Choroid plexus epithelial cell (primary cell): ENCODE measurements at regions not wholly inside any gene's neighbourhood (a gene's known extent, or its start where the extent isn't known, plus 50 kb on each side); places are given as distances from the start of the nearest gene placed in this dataset.
A peak's percentile ranks its signal among the peaks of the same experiment; 100 is the strongest.

Experiments used
- DNase-seq: peaks from one replicate; pipeline ENCODE4 v3.0.0-alpha.2; 2010; ENCODE audit warnings: low read depth
- H3K4me3 ChIP-seq: 2 replicates; pipeline ENCODE4 v1.5.1; 2011; ENCODE audit warnings: low read depth, mild to moderate bottlenecking, control low read depth, low read length, moderate library complexity
- CTCF ChIP-seq: conservative IDR thresholded peaks from 2 replicates; pipeline ENCODE4 v1.5.1; 2011; ENCODE audit warnings: low read depth, mild to moderate bottlenecking, control low read depth, inconsistent platforms, low read length, moderate library complexity

GRCh38 chr9:124191691-124192395 lies 65.9 kb upstream of the NEK6 start:
- H3K4me3 ChIP-seq: no peak overlapping the region
- no peak for DNase-seq
- no peak for TF ChIP-seq CTCF

GRCh38 chr9:124196814-124197176 lies 61.0 kb upstream of the NEK6 start:
- no peak for DNase-seq
- TF ChIP-seq CTCF: no peak
- no peak overlapping the region for H3K4me3 ChIP-seq

- TF ChIP-seq CTCF: no peak
- H3K4me3 ChIP-seq: no peak overlapping the region
- DNase-seq: no peak
Observed at GRCh38 chr9:124197177-124198095, 60.3 kb upstream of the NEK6 start.

GRCh38 chr9:124198331-124198730 lies 59.4 kb upstream of the NEK6 start:
- TF ChIP-seq CTCF: no peak
- DNase-seq: no peak

GRCh38 chr9:124198948-124199347 lies 58.8 kb upstream of the NEK6 start:
- no peak for DNase-seq
- H3K4me3 ChIP-seq: no peak overlapping the region
- no peak for TF ChIP-seq CTCF

More at GRCh38 chr9:124198331-124198730, 59.4 kb upstream of the NEK6 start:
- no peak overlapping the region for H3K4me3 ChIP-seq

- no peak for TF ChIP-seq CTCF
- no peak overlapping the region for H3K4me3 ChIP-seq
- no peak for DNase-seq
Observed at GRCh38 chr9:124199474-124199873, 58.3 kb upstream of the NEK6 start.

GRCh38 chr9:124202447-124202971 lies 55.2 kb upstream of the NEK6 start:
- no peak overlapping the region for H3K4me3 ChIP-seq
- no peak for TF ChIP-seq CTCF
- DNase-seq: peak; percentile 26
